ENCODE measurements at regions not wholly inside any gene's neighbourhood (a gene's known extent, or its start where the extent isn't known, plus 50 kb on each side); places are given as distances from the start of the nearest gene placed in this dataset.

DNA sequence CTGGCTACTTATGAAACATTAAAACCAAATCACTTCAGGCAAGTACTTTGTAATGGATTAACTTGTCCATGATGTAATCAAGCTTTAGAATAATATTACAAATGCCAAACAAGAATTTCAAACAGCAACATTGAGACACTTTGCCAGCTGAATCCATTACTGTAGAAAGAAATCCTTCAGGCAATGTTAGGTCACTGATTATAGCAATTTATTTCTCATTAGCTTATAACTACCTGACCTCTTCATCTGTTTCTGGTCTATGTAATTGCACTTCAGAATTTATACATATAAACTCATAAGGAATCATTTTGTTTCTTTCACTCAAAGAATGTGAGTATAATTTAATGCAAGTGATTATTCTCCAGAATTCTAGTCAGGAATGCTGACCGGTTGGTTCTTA, 692.6 kb upstream of the TMEFF2 start:
- FAIRE-seq: no peak
- TF ChIP-seq POLR2AphosphoS5 (IDR thresholded peaks at IDR 0.05; ENCODE audit: low read depth, low read length) (no peak), TAF1 (IDR thresholded peaks at IDR 0.05; ENCODE audit: borderline replicate concordance, low read depth, low read length) (no peak), POLR2A (IDR thresholded peaks at IDR 0.05; ENCODE audit: low read depth, low read length) (no peak)
- DNase-seq (ENCODE audit: insufficient read length): no peak

DNA sequence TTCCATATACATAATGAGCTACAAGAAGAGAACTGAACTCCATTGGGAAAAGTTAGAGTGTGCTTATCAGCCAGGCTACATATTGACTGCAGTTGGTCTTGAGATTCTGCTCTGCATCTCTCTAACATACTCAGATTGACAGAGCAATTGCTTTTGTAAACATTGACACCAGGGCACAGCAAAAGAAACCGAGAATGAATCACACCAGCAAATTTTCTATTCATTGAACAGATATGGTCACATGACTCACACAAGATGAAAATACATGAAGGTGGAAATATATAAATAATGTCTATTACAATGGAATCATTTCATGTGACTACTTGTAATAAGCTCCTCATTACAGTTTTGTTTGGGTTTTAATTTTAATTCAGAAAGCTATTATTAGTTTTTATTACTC, 691.9 kb upstream of the TMEFF2 start:
- DNase-seq (ENCODE audit: insufficient read length) (no peak), FAIRE-seq (no peak)
- TF ChIP-seq POLR2A (IDR thresholded peaks at IDR 0.05; ENCODE audit: low read depth, low read length): no peak
- TF ChIP-seq TAF1 (IDR thresholded peaks at IDR 0.05; ENCODE audit: borderline replicate concordance, low read depth, low read length): no peak
- TF ChIP-seq POLR2AphosphoS5 (IDR thresholded peaks at IDR 0.05; ENCODE audit: low read depth, low read length): no peak

DNA sequence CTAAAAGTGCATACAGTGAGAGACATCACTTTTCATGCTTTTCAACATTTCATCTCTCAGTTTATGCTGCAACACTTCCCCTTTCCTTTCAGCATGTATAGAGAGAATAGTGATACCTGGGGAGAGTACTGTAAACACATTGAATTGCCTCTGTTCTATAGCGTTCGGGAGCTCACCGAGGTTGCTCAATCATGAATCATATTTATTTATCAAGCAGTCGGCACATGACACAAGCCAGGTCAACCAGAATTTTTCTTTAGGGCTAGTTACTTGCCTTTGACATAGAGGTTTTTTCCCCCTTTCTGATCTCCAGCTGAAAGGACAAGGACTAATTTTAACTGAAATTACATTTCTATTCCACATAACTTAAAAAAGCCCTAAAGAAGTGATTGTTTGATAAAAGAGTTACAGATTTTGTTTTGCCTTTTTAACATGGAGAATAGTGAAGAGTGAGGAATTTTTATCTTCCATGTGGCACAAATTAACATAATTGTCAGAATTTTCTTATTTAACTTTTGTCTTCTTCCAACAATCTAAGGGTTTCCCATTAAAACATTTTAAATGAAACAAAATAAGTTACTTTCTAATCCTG, 690.9 kb upstream of the TMEFF2 start:
- DNase-seq (ENCODE audit: insufficient read length) (no peak), FAIRE-seq (no peak)
- TF ChIP-seq TAF1 (IDR thresholded peaks at IDR 0.05; ENCODE audit: borderline replicate concordance, low read depth, low read length) (no peak), POLR2AphosphoS5 (IDR thresholded peaks at IDR 0.05; ENCODE audit: low read depth, low read length) (no peak), POLR2A (IDR thresholded peaks at IDR 0.05; ENCODE audit: low read depth, low read length) (no peak)

DNA sequence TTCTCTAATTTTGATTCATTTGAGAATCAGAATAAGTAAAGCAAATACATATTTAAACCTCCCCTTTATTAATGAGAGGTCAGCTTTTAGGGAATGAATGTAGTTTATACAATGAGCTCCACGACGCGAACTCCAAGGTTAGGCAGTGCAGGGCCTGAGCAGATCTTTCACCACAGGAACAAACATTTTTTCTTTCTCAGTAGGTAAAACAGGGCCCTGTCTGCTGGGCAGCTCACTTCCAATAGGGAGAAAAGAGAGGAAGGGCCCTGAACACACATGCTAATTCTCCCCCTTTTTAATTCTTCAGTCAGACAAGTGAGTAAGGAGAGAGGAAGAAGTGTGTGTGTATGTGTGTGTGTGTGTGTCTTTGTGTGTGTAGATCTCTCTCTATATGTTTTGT, 682.4 kb upstream of the TMEFF2 start:
- no peak for DNase-seq (ENCODE audit: insufficient read length)
- TF ChIP-seq POLR2AphosphoS5 (IDR thresholded peaks at IDR 0.05; ENCODE audit: low read depth, low read length): no peak
- TF ChIP-seq TAF1 (IDR thresholded peaks at IDR 0.05; ENCODE audit: borderline replicate concordance, low read depth, low read length): no peak
- TF ChIP-seq POLR2A (IDR thresholded peaks at IDR 0.05; ENCODE audit: low read depth, low read length): no peak
- FAIRE-seq: no peak

DNA sequence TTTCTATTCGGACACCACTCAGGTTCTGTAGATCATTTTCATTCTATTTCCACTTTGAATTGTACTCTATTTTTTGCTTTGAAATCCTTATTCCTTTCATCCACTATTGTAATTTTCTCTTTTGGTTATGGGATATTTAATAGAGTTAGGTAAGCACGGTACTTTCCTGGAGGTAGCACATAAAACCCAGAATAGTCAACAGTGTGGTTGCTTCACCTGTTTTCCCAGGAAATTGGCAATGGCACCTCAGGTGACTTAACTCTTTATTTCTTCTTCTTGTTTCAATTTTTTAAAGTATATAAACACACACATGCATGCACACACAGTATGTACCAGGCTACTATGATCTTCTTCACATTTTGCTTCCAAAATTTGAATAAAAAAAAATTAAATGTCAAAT, 682.0 kb upstream of the TMEFF2 start:
- DNase-seq (ENCODE audit: insufficient read length): no peak
- TF ChIP-seq POLR2A (IDR thresholded peaks at IDR 0.05; ENCODE audit: low read depth, low read length): no peak
- no peak for TF ChIP-seq POLR2AphosphoS5 (IDR thresholded peaks at IDR 0.05; ENCODE audit: low read depth, low read length)
- TF ChIP-seq TAF1 (IDR thresholded peaks at IDR 0.05; ENCODE audit: borderline replicate concordance, low read depth, low read length): no peak
- FAIRE-seq: no peak

DNA sequence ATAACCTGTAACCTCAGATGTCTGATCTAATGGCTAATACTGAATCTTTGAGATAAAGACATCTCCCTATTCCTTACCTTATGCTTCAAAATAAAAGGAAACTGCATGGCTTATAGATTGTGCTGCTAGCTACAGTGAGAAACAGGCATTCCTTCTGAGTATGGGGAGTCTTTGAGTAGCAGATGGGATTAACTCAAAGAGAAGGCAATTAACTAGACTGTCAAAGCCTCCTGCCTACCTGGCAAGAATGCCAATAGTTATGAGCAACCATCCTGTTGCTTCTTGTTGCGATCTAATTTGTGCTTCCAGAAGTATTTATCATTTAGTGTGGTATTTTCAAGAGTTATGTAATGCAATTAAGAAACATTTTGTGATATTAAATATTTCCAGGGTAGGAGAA, 660.0 kb upstream of the TMEFF2 start:
- FAIRE-seq: no peak
- DNase-seq (ENCODE audit: insufficient read length): no peak
- TF ChIP-seq POLR2A (IDR thresholded peaks at IDR 0.05; ENCODE audit: low read depth, low read length) (no peak), TAF1 (IDR thresholded peaks at IDR 0.05; ENCODE audit: borderline replicate concordance, low read depth, low read length) (no peak), POLR2AphosphoS5 (IDR thresholded peaks at IDR 0.05; ENCODE audit: low read depth, low read length) (no peak)

DNA sequence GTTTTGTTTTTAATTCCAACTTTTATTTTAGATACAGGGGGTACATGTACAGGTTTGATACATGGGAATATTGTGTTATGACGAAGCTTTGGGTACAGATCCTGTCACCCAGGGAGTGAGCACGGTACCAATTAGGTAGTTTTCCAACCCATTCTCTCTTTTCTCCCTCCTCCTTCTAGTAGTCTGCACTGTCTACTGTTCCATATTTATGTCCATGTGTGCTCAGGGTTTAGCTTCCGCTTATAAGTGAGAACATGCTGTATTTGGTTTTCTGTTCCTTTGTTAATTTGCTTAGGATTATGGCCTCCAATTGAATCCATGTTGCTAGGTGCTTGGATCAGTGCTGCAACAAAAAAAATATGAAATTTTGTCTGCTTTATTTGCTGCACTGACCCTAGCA, 659.3 kb upstream of the TMEFF2 start:
- FAIRE-seq (no peak), DNase-seq (ENCODE audit: insufficient read length) (no peak)
- TF ChIP-seq POLR2AphosphoS5 (IDR thresholded peaks at IDR 0.05; ENCODE audit: low read depth, low read length) (no peak), TAF1 (IDR thresholded peaks at IDR 0.05; ENCODE audit: borderline replicate concordance, low read depth, low read length) (no peak), POLR2A (IDR thresholded peaks at IDR 0.05; ENCODE audit: low read depth, low read length) (no peak)

DNA sequence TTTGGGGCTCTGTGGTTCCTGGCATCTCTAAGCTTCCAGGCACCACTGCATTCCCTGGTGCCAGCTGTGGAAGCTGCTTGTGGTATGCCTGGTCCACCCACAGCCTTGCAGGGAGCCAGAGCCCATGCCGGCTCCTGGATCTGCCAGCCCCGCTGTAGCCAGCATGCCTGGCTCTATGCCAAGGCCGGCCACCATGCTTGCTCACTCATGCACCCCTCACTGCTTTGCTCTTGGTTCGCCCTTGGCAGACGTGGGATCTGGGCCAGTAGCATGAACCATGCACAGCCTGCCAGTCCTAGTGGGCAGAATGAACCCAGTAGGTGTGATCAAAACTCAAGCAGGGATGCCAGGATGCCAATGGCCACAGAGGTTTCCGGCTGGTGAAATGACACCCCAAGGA, 634.2 kb upstream of the TMEFF2 start:
- TF ChIP-seq POLR2A (IDR thresholded peaks at IDR 0.05; ENCODE audit: low read depth, low read length) (no peak), TAF1 (IDR thresholded peaks at IDR 0.05; ENCODE audit: borderline replicate concordance, low read depth, low read length) (no peak), POLR2AphosphoS5 (IDR thresholded peaks at IDR 0.05; ENCODE audit: low read depth, low read length) (no peak)
- no peak for FAIRE-seq
- DNase-seq (ENCODE audit: insufficient read length): no peak

DNA sequence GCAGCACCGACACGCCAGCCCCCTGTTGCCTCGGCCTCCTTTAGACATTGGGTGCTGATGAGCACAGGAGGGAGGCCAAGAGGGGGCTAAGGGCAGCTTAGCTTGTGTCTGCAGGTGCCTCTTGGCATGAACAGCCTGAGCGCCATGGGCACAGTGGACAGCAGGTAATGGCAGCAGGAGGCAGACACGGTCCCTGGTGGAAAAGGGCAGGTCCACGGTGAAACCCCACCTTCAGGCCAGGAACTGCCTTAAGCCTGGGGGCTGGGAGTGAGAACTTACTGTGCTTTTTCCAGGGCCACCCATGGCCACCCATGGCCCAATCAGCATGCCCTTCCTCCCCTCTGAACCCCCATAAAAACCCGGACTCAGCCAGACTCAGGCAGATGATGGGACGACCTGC, 633.4 kb upstream of the TMEFF2 start:
- DNase-seq (ENCODE audit: insufficient read length) (no peak), FAIRE-seq (no peak)
- TF ChIP-seq POLR2A (IDR thresholded peaks at IDR 0.05; ENCODE audit: low read depth, low read length) (no peak), TAF1 (IDR thresholded peaks at IDR 0.05; ENCODE audit: borderline replicate concordance, low read depth, low read length) (no peak), POLR2AphosphoS5 (IDR thresholded peaks at IDR 0.05; ENCODE audit: low read depth, low read length) (no peak)

DNA sequence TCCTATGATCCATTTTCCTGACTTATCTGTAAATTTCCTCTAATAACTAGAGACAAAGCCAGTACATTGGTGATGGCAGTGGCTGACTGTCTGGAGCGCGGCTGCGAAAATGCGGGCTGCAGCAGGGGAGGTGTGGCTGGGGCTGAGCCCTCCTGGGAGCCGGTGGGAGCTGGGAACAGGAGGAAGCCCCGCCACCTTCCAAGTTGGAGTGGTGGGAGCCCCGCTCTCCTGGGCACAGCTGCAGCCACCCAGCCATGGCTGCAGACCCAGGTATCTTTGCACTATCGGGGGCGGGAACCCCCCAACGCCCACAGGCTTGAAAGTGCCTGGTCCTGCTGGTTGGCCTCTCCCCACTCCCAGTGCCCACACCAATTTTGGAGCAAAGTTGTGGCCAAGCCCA, 633.0 kb upstream of the TMEFF2 start:
- TF ChIP-seq POLR2AphosphoS5 (IDR thresholded peaks at IDR 0.05; ENCODE audit: low read depth, low read length) (no peak), POLR2A (IDR thresholded peaks at IDR 0.05; ENCODE audit: low read depth, low read length) (no peak), TAF1 (IDR thresholded peaks at IDR 0.05; ENCODE audit: borderline replicate concordance, low read depth, low read length) (no peak)
- no peak for DNase-seq (ENCODE audit: insufficient read length)

DNA sequence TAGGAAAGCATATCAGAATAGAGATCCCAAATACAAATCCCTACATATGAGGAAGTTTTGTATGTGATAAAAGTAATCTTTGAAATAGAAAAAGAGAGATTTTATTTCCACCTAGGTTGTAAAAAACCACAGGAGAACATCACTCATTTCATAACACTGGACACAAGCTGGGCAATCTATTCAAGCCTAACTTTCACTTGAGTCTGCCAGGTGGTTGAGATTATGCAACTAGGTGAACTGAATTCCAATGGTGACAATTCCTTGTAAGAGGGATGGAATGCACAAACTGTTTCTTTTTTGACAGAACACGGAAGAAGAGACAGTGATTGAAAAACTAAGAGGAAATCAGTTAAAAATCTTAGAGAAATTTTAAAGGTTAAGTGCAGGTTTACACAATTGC, 619.6 kb upstream of the TMEFF2 start:
- TF ChIP-seq POLR2A (IDR thresholded peaks at IDR 0.05; ENCODE audit: low read depth, low read length): no peak
- DNase-seq (ENCODE audit: insufficient read length): no peak
- FAIRE-seq: no peak

More for the DNA sequence above, 633.0 kb upstream of the TMEFF2 start:
- no peak for FAIRE-seq

DNA sequence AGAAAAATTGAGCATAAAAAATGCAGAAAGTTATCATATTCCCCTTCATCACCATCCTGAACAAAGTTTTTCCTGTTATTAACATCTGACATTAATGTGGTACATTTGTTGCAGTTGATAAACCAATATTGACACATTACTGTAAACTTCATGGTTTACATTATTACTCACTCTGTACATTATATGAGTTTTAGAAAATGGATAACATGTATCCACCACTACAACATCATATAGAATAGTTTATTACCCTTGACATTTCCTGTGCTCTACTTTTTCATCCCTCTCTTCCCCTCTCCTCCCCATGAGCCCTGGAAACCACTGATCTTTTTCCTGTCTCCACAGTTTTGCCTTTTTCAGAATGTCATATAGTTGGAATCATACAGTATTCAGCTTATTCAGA, 618.6 kb upstream of the TMEFF2 start:
- DNase-seq (ENCODE audit: insufficient read length) (no peak), FAIRE-seq (no peak)
- TF ChIP-seq TAF1 (IDR thresholded peaks at IDR 0.05; ENCODE audit: borderline replicate concordance, low read depth, low read length) (no peak), POLR2A (IDR thresholded peaks at IDR 0.05; ENCODE audit: low read depth, low read length) (no peak), POLR2AphosphoS5 (IDR thresholded peaks at IDR 0.05; ENCODE audit: low read depth, low read length) (no peak)

DNA sequence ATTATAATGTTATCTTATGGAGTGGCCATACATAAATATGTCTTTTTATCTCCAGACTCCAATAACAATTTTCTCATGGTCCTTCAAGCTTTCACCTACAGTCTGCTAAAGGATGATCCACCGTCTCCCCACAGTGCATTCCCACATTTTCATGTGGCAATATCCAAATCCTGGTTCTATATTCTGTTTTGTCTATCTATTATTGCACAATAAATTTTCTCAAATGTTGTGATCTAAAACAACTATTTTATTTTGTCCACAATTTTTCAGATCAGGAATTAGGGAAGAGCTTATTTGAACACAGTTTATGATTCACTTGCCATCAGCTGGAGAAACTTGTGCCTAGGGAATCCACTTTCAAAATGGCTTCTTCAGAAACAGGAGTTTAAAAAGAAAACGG, 614.4 kb upstream of the TMEFF2 start:
- no peak for FAIRE-seq
- no peak for TF ChIP-seq TAF1 (IDR thresholded peaks at IDR 0.05; ENCODE audit: borderline replicate concordance, low read depth, low read length)
- no peak for DNase-seq (ENCODE audit: insufficient read length)

Measured in GM12892 (cell line).